IPS-18a (cell line): ENCODE measurements at regions not wholly inside any gene's neighbourhood (a gene's known extent, or its start where the extent isn't known, plus 50 kb on each side); places are given as distances from the start of the nearest gene placed in this dataset.
A peak's percentile ranks its signal among the peaks of the same experiment; 100 is the strongest.
"Not testable (repeated sequence)": the region's sequence is repeated elsewhere in the genome, so short reads cannot be mapped to it uniquely, and the experiment has no call there.

Experiments
- H3K27ac ChIP-seq: one replicate; pipeline ENCODE4 v1.5.1; 2013; ENCODE audit warnings: low read length
- H3K27me3 ChIP-seq: one replicate; pipeline ENCODE4 v1.6.1; 2013; ENCODE audit warnings: mild to moderate bottlenecking, low read length; ENCODE audit not compliant: control insufficient read depth, insufficient read depth
- H3K36me3 ChIP-seq: one replicate; pipeline ENCODE4 v1.6.1; 2013; ENCODE audit warnings: low read depth, low read length; ENCODE audit not compliant: control insufficient read depth
- H3K4me1 ChIP-seq: one replicate; pipeline ENCODE4 v1.6.1; 2013; ENCODE audit warnings: low read depth, low read length; ENCODE audit not compliant: control insufficient read depth
- H3K4me3 ChIP-seq: one replicate; pipeline ENCODE4 v1.5.1; 2013; ENCODE audit warnings: low read length
- H3K9ac ChIP-seq: one replicate; pipeline ENCODE4 v1.6.1; 2013; ENCODE audit warnings: mild to moderate bottlenecking, low read length, moderate library complexity
- H3K9me3 ChIP-seq: one replicate; pipeline ENCODE4 v1.6.1; 2013; ENCODE audit warnings: low read depth, low read length; ENCODE audit not compliant: control insufficient read depth

GRCh38 chr12:124136796-124137195 lies 158.1 kb upstream of the RFLNA start:
- peaks cover 14% of the 10 kb centered on the region for H3K4me1 ChIP-seq
- H3K4me3 ChIP-seq: no peak overlapping the region
- H3K27me3 ChIP-seq: no peaks in the 10 kb centered on the region
- H3K36me3 ChIP-seq: no peaks in the 10 kb centered on the region
- no peak overlapping the region for H3K9ac ChIP-seq
- H3K27ac ChIP-seq: no peak overlapping the region
- peaks cover 5% of the 10 kb centered on the region for H3K9me3 ChIP-seq

- Histone ChIP-seq H3K4me1 (peaks cover 32% of the 10 kb centered on the region), H3K27me3 (no peaks in the 10 kb centered on the region), H3K4me3 (peak overlapping the region; percentile 18), H3K36me3 (no peaks in the 10 kb centered on the region), H3K9me3 (peaks cover 5% of the 10 kb centered on the region), H3K9ac (peak overlapping the region; percentile 42), H3K27ac (peak overlapping the region; percentile 71)
Measured at GRCh38 chr12:124140944-124141486, 153.9 kb upstream of the RFLNA start.

- H3K9ac ChIP-seq: peak overlapping the region; percentile 42
- not testable (repeated sequence) for H3K9me3 ChIP-seq, H3K36me3 ChIP-seq, H3K27me3 ChIP-seq
- peak overlapping the region; percentile 18 for H3K4me3 ChIP-seq
- peaks cover 32% of the 10 kb centered on the region for H3K4me1 ChIP-seq
- peak overlapping the region; percentile 71 for H3K27ac ChIP-seq
Measured at GRCh38 chr12:124141611-124142010, 153.3 kb upstream of the RFLNA start.

GRCh38 chr12:124142395-124143035 lies 152.4 kb upstream of the RFLNA start:
- H3K27me3 ChIP-seq: no peaks in the 10 kb centered on the region
- no peak overlapping the region for H3K4me3 ChIP-seq
- H3K4me1 ChIP-seq: peaks cover 35% of the 10 kb centered on the region
- peak overlapping the region; percentile 21 for H3K27ac ChIP-seq
- no peaks in the 10 kb centered on the region for H3K9me3 ChIP-seq
- H3K9ac ChIP-seq: no peak overlapping the region
- no peaks in the 10 kb centered on the region for H3K36me3 ChIP-seq

GRCh38 chr12:124143726-124144125 lies 151.2 kb upstream of the RFLNA start:
- no peak overlapping the region for H3K9ac ChIP-seq
- H3K4me1 ChIP-seq: peaks cover 46% of the 10 kb centered on the region
- no peak overlapping the region for H3K4me3 ChIP-seq
- H3K27me3 ChIP-seq: no peaks in the 10 kb centered on the region
- no peaks in the 10 kb centered on the region for H3K9me3 ChIP-seq
- no peaks in the 10 kb centered on the region for H3K36me3 ChIP-seq
- no peak overlapping the region for H3K27ac ChIP-seq

- no peaks in the 10 kb centered on the region for H3K27me3 ChIP-seq
- H3K27ac ChIP-seq: no peak overlapping the region
- no peaks in the 10 kb centered on the region for H3K36me3 ChIP-seq
- no peaks in the 10 kb centered on the region for H3K9me3 ChIP-seq
- H3K4me1 ChIP-seq: peaks cover 48% of the 10 kb centered on the region
- H3K9ac ChIP-seq: no peak overlapping the region
- H3K4me3 ChIP-seq: no peak overlapping the region
Measured at GRCh38 chr12:124144531-124145194, 150.2 kb upstream of the RFLNA start.

GRCh38 chr12:124147027-124147426 lies 147.9 kb upstream of the RFLNA start:
- no peaks in the 10 kb centered on the region for H3K27me3 ChIP-seq
- no peaks in the 10 kb centered on the region for H3K36me3 ChIP-seq
- no peaks in the 10 kb centered on the region for H3K9me3 ChIP-seq
- H3K4me1 ChIP-seq: peaks cover 35% of the 10 kb centered on the region
- H3K27ac ChIP-seq: no peak overlapping the region
- H3K4me3 ChIP-seq: no peak overlapping the region
- no peak overlapping the region for H3K9ac ChIP-seq

GRCh38 chr12:124147575-124147974 lies 147.3 kb upstream of the RFLNA start:
- Histone ChIP-seq H3K27me3 (no peaks in the 10 kb centered on the region), H3K9ac (no peak overlapping the region), H3K27ac (no peak overlapping the region), H3K9me3 (no peaks in the 10 kb centered on the region), H3K4me1 (peaks cover 30% of the 10 kb centered on the region), H3K36me3 (no peaks in the 10 kb centered on the region), H3K4me3 (no peak overlapping the region)

GRCh38 chr12:124148481-124149273 lies 146.2 kb upstream of the RFLNA start:
- H3K4me3 ChIP-seq: no peak overlapping the region
- H3K27me3 ChIP-seq: no peaks in the 10 kb centered on the region
- no peaks in the 10 kb centered on the region for H3K36me3 ChIP-seq
- H3K4me1 ChIP-seq: peaks cover 30% of the 10 kb centered on the region
- no peaks in the 10 kb centered on the region for H3K9me3 ChIP-seq
- H3K9ac ChIP-seq: peak overlapping the region; percentile 16
- H3K27ac ChIP-seq: peak overlapping the region; percentile 43

GRCh38 chr12:124149287-124149686 lies 145.6 kb upstream of the RFLNA start:
- Histone ChIP-seq H3K27ac (no peak overlapping the region), H3K9ac (no peak overlapping the region)

GRCh38 chr12:124150168-124150567 lies 144.7 kb upstream of the RFLNA start:
- no peaks in the 10 kb centered on the region for H3K27me3 ChIP-seq
- no peak overlapping the region for H3K4me3 ChIP-seq
- H3K36me3 ChIP-seq: no peaks in the 10 kb centered on the region
- no peak overlapping the region for H3K9ac ChIP-seq
- no peak overlapping the region for H3K27ac ChIP-seq
- H3K4me1 ChIP-seq: peaks cover 22% of the 10 kb centered on the region
- no peaks in the 10 kb centered on the region for H3K9me3 ChIP-seq

More at GRCh38 chr12:124149287-124149686, 145.6 kb upstream of the RFLNA start:
- Histone ChIP-seq H3K4me3 (no peak overlapping the region), H3K36me3 (no peaks in the 10 kb centered on the region), H3K27me3 (no peaks in the 10 kb centered on the region), H3K9me3 (no peaks in the 10 kb centered on the region), H3K4me1 (peaks cover 30% of the 10 kb centered on the region)
